ENCODE measurements at regions not wholly inside any gene's neighbourhood (a gene's known extent, or its start where the extent isn't known, plus 50 kb on each side); places are given as distances from the start of the nearest gene placed in this dataset.

- H3K4me3 ChIP-seq (ENCODE audit: control insufficient read depth, low read depth, low read length): no peak overlapping the region
- DNase-seq (ENCODE audit: low read depth): no peak
- no peak for TF ChIP-seq CTCF (IDR thresholded peaks at IDR 0.05; ENCODE audit: control insufficient read depth, insufficient read depth, low read depth, low read length, missing control alignments)
Measured at GRCh38 chrX:42707742-42708141, 70.2 kb downstream of the PPP1R2C start.

- no peak overlapping the region for H3K4me3 ChIP-seq (ENCODE audit: control insufficient read depth, low read depth, low read length)
- no peak for DNase-seq (ENCODE audit: low read depth)
- no peak for TF ChIP-seq CTCF (IDR thresholded peaks at IDR 0.05; ENCODE audit: control insufficient read depth, insufficient read depth, low read depth, low read length, missing control alignments)
Measured at GRCh38 chrX:42704454-42704853, 73.5 kb downstream of the PPP1R2C start.

GRCh38 chrX:42697544-42697943 lies 80.4 kb downstream of the PPP1R2C start:
- no peak for TF ChIP-seq CTCF (IDR thresholded peaks at IDR 0.05; ENCODE audit: control insufficient read depth, insufficient read depth, low read depth, low read length, missing control alignments)
- no peak overlapping the region for H3K4me3 ChIP-seq (ENCODE audit: control insufficient read depth, low read depth, low read length)
- DNase-seq (ENCODE audit: low read depth): no peak

- no peak for TF ChIP-seq CTCF (IDR thresholded peaks at IDR 0.05; ENCODE audit: control insufficient read depth, insufficient read depth, low read depth, low read length, missing control alignments)
- DNase-seq (ENCODE audit: low read depth): no peak
- H3K4me3 ChIP-seq (ENCODE audit: control insufficient read depth, low read depth, low read length): no peak overlapping the region
Measured at GRCh38 chrX:42696536-42697124, 81.3 kb downstream of the PPP1R2C start.

- no peak for DNase-seq (ENCODE audit: low read depth)
- no peak overlapping the region for H3K4me3 ChIP-seq (ENCODE audit: control insufficient read depth, low read depth, low read length)
- no peak for TF ChIP-seq CTCF (IDR thresholded peaks at IDR 0.05; ENCODE audit: control insufficient read depth, insufficient read depth, low read depth, low read length, missing control alignments)
Measured at GRCh38 chrX:42695800-42696358, 82.1 kb downstream of the PPP1R2C start.

- no peak for TF ChIP-seq CTCF (IDR thresholded peaks at IDR 0.05; ENCODE audit: control insufficient read depth, insufficient read depth, low read depth, low read length, missing control alignments)
- no peak for DNase-seq (ENCODE audit: low read depth)
- H3K4me3 ChIP-seq (ENCODE audit: control insufficient read depth, low read depth, low read length): no peak overlapping the region
Measured at GRCh38 chrX:42694260-42694815, 83.6 kb downstream of the PPP1R2C start.

Measured in AG09309 (cell line).